HepG2 (cell line): ENCODE measurements at regions not wholly inside any gene's neighbourhood (a gene's known extent, or its start where the extent isn't known, plus 50 kb on each side); places are given as distances from the start of the nearest gene placed in this dataset.

Source experiments
- HDAC2 ChIP-seq: sonication (generic); formaldehyde crosslinking; IDR thresholded peaks from 2 replicates; pipeline ENCODE4 v1.4.0; 2020; ENCODE audit warnings: missing genetic modification reagents
- JUN ChIP-seq: sonication (generic); formaldehyde crosslinking; IDR thresholded peaks from 2 replicates; pipeline ENCODE4 v1.4.0; 2020; ENCODE audit warnings: mild to moderate bottlenecking, missing genetic modification reagents
- KDM5A ChIP-seq: fragments of 200-600 bp; sonication (generic); IDR thresholded peaks from 2 replicates; pipeline ENCODE4 v1.7.0; 2018; ENCODE audit warnings: antibody characterized with exemption, mild to moderate bottlenecking, low read length, borderline replicate concordance
- NFIC ChIP-seq: IDR thresholded peaks from 2 replicates; pipeline ENCODE4 v1.6.1; 2012; ENCODE audit warnings: mild to moderate bottlenecking, low read length, inconsistent platforms
- POLR2AphosphoS5 ChIP-seq: IDR thresholded peaks from 2 replicates; pipeline ENCODE4 v1.6.1; 2012; ENCODE audit warnings: low read depth, low read length
- TFE3 ChIP-seq: IDR thresholded peaks from 2 replicates; pipeline ENCODE4 v1.6.1; 2016
- TF ChIP-seq, protein P1 (sequence below): sonication (generic); formaldehyde crosslinking; IDR thresholded peaks from 2 replicates; pipeline ENCODE4 v1.4.0; 2020; ENCODE audit warnings: mild to moderate bottlenecking, missing genetic modification reagents
- TF ChIP-seq, protein P2 (sequence below): sonication (generic); formaldehyde crosslinking; IDR thresholded peaks from 2 replicates; pipeline ENCODE4 v1.5.0; 2020; ENCODE audit warnings: mild to moderate bottlenecking, missing genetic modification reagents, moderate library complexity
- TF ChIP-seq, protein P3 (sequence below): sonication (generic); formaldehyde crosslinking; IDR thresholded peaks from 2 replicates; pipeline ENCODE4 v1.5.1; 2020; ENCODE audit warnings: missing genetic modification reagents, mild to moderate bottlenecking, borderline replicate concordance

GRCh38 chr9:106755736-106756135, 107.2 kb upstream of the ZNF462 start:
- TF ChIP-seq KDM5A (no peak), JUN (no peak), NFIC (no peak), TFE3 (CRISPR knock-in tag) (no peak), HDAC2 (no peak), POLR2AphosphoS5 (no peak)
- TF ChIP-seq, protein P1, sequence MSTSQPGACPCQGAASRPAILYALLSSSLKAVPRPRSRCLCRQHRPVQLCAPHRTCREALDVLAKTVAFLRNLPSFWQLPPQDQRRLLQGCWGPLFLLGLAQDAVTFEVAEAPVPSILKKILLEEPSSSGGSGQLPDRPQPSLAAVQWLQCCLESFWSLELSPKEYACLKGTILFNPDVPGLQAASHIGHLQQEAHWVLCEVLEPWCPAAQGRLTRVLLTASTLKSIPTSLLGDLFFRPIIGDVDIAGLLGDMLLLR (CRISPR knock-in tag) = no peak
- TF ChIP-seq, protein P2, sequence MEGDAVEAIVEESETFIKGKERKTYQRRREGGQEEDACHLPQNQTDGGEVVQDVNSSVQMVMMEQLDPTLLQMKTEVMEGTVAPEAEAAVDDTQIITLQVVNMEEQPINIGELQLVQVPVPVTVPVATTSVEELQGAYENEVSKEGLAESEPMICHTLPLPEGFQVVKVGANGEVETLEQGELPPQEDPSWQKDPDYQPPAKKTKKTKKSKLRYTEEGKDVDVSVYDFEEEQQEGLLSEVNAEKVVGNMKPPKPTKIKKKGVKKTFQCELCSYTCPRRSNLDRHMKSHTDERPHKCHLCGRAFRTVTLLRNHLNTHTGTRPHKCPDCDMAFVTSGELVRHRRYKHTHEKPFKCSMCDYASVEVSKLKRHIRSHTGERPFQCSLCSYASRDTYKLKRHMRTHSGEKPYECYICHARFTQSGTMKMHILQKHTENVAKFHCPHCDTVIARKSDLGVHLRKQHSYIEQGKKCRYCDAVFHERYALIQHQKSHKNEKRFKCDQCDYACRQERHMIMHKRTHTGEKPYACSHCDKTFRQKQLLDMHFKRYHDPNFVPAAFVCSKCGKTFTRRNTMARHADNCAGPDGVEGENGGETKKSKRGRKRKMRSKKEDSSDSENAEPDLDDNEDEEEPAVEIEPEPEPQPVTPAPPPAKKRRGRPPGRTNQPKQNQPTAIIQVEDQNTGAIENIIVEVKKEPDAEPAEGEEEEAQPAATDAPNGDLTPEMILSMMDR (CRISPR knock-in tag) = no peak
- TF ChIP-seq, protein P3, sequence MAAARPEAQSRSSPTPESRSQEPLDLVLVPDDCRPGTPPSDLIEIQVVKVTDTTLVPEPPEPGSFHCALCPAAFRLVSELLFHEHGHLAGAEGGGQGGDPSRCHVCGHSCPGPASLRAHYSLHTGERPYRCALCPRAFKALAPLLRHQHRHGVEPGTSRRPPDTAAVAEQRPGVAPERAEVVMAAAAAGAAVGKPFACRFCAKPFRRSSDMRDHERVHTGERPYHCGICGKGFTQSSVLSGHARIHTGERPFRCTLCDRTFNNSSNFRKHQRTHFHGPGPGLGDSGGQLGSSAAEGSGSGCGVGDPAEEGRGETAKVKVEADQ (CRISPR knock-in tag) = no peak
